K562 (cell line): ENCODE measurements at regions not wholly inside any gene's neighbourhood (a gene's known extent, or its start where the extent isn't known, plus 50 kb on each side); places are given as distances from the start of the nearest gene placed in this dataset.

Experiments
- ATAC-seq: fragments of 200-7000 bp; cut with Tn5 transposase; 3 replicates; pipeline ENCODE4 v1.9.1; 2020; ENCODE audit warnings: moderate library complexity
- BruUV-seq: library from RNA; stranded (reverse); fragments of 400-500 nt; replicated peaks from 2 replicates; lab custom pipeline; 2021; lab: Mats Ljungman, UMichigan
- CTCF ChIA-PET: fragments of 300-600 bp; formaldehyde crosslinking; extraction: SDS; loops from one replicate; lab custom pipeline; 2021; ENCODE audit warnings: low intra/inter-chr PET ratio; lab: Yijun Ruan, JAX
- POLR2A ChIA-PET: fragments of 300-600, 350-650 bp; sonication (Branson Sonifier 250); formaldehyde crosslinking; extraction: SDS; loops from one replicate; lab custom pipeline; 2021; ENCODE audit warnings: antibody characterized with exemption, inconsistent platforms; lab: Yijun Ruan, JAX
- DNase-seq, 4 experiments: peaks; one replicate each; pipeline versions ENCODE4 v3.0.0 to v3.0.0-alpha.2; 2011 to 2018; ENCODE audit warnings: low spot score in 3 of 4, mixed read lengths in 3 of 4; ENCODE audit errors: extremely low read depth in 1 of 4
- FAIRE-seq: peaks from 2 replicates; lab custom pipeline; 2011; peaks lifted over from hg19 to GRCh38; lab: Jason Lieb, UNC
- H2AFZ ChIP-seq: 2 replicates; pipeline ENCODE4 v1.6.0; 2011; ENCODE audit warnings: low read depth, low read length, control low read depth, inconsistent platforms
- H3K27ac ChIP-seq: fragments of 200-600 bp; 3 replicates; pipeline ENCODE4 v1.8.0; 2011; ENCODE audit warnings: low read depth, mild to moderate bottlenecking, control low read depth, inconsistent platforms, low read length, moderate library complexity, mixed read lengths; ENCODE audit errors: extremely low read depth
- H3K27me3 ChIP-seq, 2 experiments: fragments of 300-600 bp in 1 of 2; 2 replicates in 1 of 2; 3 replicates in 1 of 2; pipeline versions ENCODE4 v1.6.0 to v1.8.0; 2011; ENCODE audit warnings: inconsistent platforms in 2 of 2, low read length in 2 of 2, mild to moderate bottlenecking in 1 of 2, mixed read lengths in 1 of 2, moderate library complexity in 1 of 2; ENCODE audit not compliant: control insufficient read depth in 2 of 2, insufficient read depth in 2 of 2
- H3K36me3 ChIP-seq: fragments of 300-600 bp; 3 replicates; pipeline ENCODE4 v1.8.0; 2011; ENCODE audit warnings: mild to moderate bottlenecking, low read length, inconsistent platforms; ENCODE audit not compliant: control insufficient read depth, insufficient read depth
- H3K4me1 ChIP-seq, 2 experiments: fragments of 200-600 bp in 1 of 2; replicated peaks in 1 of 2; 2 replicates in 1 of 2; 3 replicates in 1 of 2; pipeline versions ENCODE4 v1.5.1 to v1.8.0; 2011; ENCODE audit warnings: inconsistent platforms in 2 of 2, low read length in 2 of 2, mild to moderate bottlenecking in 1 of 2, mixed read lengths in 1 of 2, moderate library complexity in 1 of 2; ENCODE audit not compliant: control insufficient read depth in 2 of 2, insufficient read depth in 2 of 2
- H3K4me2 ChIP-seq: 2 replicates; pipeline ENCODE4 v1.6.1; 2011; ENCODE audit warnings: low read length, control low read depth, inconsistent platforms, mixed read lengths; ENCODE audit not compliant: insufficient read depth
- H3K4me3 ChIP-seq: fragments of 200-600 bp; sonication (generic), shearing (Covaris generic); 2 replicates; pipeline ENCODE4 v1.5.1; 2016; ENCODE audit warnings: control low read depth, inconsistent platforms
- H3K79me2 ChIP-seq: fragments of 200-600 bp; 3 replicates; pipeline ENCODE4 v1.8.0; 2011; ENCODE audit warnings: low read length, inconsistent platforms; ENCODE audit not compliant: control insufficient read depth, insufficient read depth
- H3K9ac ChIP-seq, 2 experiments: 2 replicates each; pipeline versions ENCODE4 v1.6.0 to v1.6.1; 2011; ENCODE audit warnings: low read depth in 2 of 2, low read length in 2 of 2, control low read depth in 1 of 2, inconsistent platforms in 1 of 2, mild to moderate bottlenecking in 1 of 2, mixed read lengths in 1 of 2; ENCODE audit not compliant: insufficient read depth in 1 of 2
- H3K9me1 ChIP-seq: one replicate; pipeline ENCODE4 v1.6.0; 2011; ENCODE audit warnings: inconsistent platforms, mild to moderate bottlenecking, low read length, moderate library complexity; ENCODE audit not compliant: control insufficient read depth, insufficient read depth
- H3K9me3 ChIP-seq: replicated peaks from 2 replicates; pipeline ENCODE4 v1.5.1; 2011; ENCODE audit warnings: low read depth, low read length, inconsistent platforms; ENCODE audit not compliant: control insufficient read depth, insufficient read depth
- H4K20me1 ChIP-seq: replicated peaks from 2 replicates; pipeline ENCODE4 v1.6.1; 2011; ENCODE audit warnings: low read length, inconsistent platforms, mixed read lengths; ENCODE audit not compliant: control insufficient read depth, insufficient read depth
- PCBP1 ChIP-seq: fragments of 200-400 bp; formaldehyde crosslinking; IDR thresholded peaks from 2 replicates; pipeline ENCODE4 v1.6.1; 2018; ENCODE audit warnings: mild to moderate bottlenecking, low read depth, low read length; ENCODE audit not compliant: poor library complexity, severe bottlenecking
- ZNF143 ChIP-seq: sonication (generic); formaldehyde crosslinking; IDR thresholded peaks from 2 replicates; pipeline ENCODE4 v1.9.0; 2022; ENCODE audit warnings: mild to moderate bottlenecking, missing genetic modification reagents
- ZNF316 ChIP-seq: fragments of 450-650 bp; IDR thresholded peaks from 2 replicates; pipeline ENCODE4 v1.6.1; 2016
- ZNF436 ChIP-seq: fragments of 250-450, 450-650 bp; sonication (Bioruptor Pico); formaldehyde crosslinking; IDR thresholded peaks from 2 replicates; pipeline ENCODE4 v1.7.0; 2020; ENCODE audit warnings: mild to moderate bottlenecking
- ZNF780A ChIP-seq: fragments of 250-450 bp; sonication (Bioruptor Pico); IDR thresholded peaks from 2 replicates; pipeline ENCODE4 v1.5.0; 2021; ENCODE audit warnings: mild to moderate bottlenecking
- WGBS: fragments of 100-300 bp; shearing (Covaris generic); methylation state at CpG from one replicate; pipeline ENCODE4 v1.1.6; 2016; ENCODE audit warnings: low coverage, mixed read lengths; ENCODE audit not compliant: insufficient coverage; ENCODE audit errors: missing lambda C conversion rate; 5-methylcytosine and 5-hydroxymethylcytosine counted together
- in situ Hi-C: fragments of 300-500 bp; cut with MboI; formaldehyde crosslinking; loops from 4 replicates; pipeline ENCODE4 v1.15.0; 2018; ENCODE audit warnings: inconsistent platforms, mixed read lengths
- intact Hi-C: fragments of 100-400 bp; cut with micrococcal nuclease; formaldehyde crosslinking; loops from 2 replicates; pipeline ENCODE4 v1.14.2; 2022
- TF ChIP-seq, protein P1 (sequence below): fragments of 250-450 bp; sonication (Bioruptor Pico); IDR thresholded peaks from 2 replicates; pipeline ENCODE4 v1.8.0; 2021; ENCODE audit warnings: moderate library complexity, mild to moderate bottlenecking, inconsistent platforms
- TF ChIP-seq, protein P2 (sequence below), 2 experiments: fragments of 450-650 bp; IDR thresholded peaks; 2 replicates each; pipeline ENCODE4 v1.6.1; 2016; ENCODE audit warnings: mild to moderate bottlenecking in 2 of 2, borderline replicate concordance in 1 of 2, low read depth in 1 of 2, moderate library complexity in 1 of 2

DNA sequence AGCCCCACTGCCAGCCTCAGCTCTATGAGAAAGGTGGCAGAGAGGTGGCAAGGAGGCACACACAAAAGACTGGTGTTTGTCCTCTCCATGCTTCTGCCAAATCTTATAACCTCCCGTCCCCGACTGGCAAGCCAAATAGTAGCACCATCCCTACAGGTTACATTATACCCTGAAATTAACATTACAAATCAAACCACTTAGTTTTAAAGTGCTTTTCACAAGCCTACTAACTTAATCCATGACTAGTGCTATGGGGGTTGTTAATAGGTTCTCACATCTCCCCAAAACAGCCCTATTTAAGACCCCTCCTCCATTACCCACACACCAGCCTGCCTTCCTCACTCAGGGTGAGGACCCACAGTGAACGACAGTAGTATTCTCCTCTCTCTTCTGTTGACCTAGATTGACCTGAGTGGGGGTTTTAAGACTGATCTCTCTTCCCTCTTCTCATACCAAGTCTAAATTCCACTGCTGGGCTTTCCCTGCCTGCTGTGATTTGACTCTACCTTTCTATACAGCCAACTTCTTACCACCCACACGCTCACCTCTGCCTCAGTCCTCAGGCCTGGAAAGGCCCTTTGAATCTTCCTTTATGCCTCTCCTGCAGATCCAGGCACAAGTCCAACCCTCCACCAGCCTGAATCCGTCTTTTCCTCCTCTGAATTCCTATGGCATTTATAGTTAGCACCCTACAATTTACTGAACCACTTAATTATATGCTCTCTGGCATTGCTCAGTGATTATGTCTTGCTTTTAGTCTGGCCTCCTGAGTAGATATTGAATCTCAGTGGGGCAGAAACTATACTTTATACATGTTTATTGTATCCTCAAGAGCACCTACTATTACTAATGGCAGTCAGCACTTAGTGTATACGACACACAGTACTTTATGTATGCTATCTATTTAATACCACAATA is 116.1 kb downstream of the TMEM174 start:
- BruUV-seq: no TSS peak
- CTCF ChIA-PET: no interaction called here
- no peak for TF ChIP-seq ZNF436 (CRISPR knock-in tag)
- TF ChIP-seq ZNF316: no peak
- TF ChIP-seq, protein P1, sequence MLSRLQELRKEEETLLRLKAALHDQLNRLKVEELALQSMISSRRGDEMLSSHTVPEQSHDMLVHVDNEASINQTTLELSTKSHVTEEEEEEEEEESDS (CRISPR knock-in tag): no peak
- no peak for TF ChIP-seq ZNF780A (CRISPR knock-in tag)
- TF ChIP-seq PCBP1: no peak
- TF ChIP-seq, protein P2, sequence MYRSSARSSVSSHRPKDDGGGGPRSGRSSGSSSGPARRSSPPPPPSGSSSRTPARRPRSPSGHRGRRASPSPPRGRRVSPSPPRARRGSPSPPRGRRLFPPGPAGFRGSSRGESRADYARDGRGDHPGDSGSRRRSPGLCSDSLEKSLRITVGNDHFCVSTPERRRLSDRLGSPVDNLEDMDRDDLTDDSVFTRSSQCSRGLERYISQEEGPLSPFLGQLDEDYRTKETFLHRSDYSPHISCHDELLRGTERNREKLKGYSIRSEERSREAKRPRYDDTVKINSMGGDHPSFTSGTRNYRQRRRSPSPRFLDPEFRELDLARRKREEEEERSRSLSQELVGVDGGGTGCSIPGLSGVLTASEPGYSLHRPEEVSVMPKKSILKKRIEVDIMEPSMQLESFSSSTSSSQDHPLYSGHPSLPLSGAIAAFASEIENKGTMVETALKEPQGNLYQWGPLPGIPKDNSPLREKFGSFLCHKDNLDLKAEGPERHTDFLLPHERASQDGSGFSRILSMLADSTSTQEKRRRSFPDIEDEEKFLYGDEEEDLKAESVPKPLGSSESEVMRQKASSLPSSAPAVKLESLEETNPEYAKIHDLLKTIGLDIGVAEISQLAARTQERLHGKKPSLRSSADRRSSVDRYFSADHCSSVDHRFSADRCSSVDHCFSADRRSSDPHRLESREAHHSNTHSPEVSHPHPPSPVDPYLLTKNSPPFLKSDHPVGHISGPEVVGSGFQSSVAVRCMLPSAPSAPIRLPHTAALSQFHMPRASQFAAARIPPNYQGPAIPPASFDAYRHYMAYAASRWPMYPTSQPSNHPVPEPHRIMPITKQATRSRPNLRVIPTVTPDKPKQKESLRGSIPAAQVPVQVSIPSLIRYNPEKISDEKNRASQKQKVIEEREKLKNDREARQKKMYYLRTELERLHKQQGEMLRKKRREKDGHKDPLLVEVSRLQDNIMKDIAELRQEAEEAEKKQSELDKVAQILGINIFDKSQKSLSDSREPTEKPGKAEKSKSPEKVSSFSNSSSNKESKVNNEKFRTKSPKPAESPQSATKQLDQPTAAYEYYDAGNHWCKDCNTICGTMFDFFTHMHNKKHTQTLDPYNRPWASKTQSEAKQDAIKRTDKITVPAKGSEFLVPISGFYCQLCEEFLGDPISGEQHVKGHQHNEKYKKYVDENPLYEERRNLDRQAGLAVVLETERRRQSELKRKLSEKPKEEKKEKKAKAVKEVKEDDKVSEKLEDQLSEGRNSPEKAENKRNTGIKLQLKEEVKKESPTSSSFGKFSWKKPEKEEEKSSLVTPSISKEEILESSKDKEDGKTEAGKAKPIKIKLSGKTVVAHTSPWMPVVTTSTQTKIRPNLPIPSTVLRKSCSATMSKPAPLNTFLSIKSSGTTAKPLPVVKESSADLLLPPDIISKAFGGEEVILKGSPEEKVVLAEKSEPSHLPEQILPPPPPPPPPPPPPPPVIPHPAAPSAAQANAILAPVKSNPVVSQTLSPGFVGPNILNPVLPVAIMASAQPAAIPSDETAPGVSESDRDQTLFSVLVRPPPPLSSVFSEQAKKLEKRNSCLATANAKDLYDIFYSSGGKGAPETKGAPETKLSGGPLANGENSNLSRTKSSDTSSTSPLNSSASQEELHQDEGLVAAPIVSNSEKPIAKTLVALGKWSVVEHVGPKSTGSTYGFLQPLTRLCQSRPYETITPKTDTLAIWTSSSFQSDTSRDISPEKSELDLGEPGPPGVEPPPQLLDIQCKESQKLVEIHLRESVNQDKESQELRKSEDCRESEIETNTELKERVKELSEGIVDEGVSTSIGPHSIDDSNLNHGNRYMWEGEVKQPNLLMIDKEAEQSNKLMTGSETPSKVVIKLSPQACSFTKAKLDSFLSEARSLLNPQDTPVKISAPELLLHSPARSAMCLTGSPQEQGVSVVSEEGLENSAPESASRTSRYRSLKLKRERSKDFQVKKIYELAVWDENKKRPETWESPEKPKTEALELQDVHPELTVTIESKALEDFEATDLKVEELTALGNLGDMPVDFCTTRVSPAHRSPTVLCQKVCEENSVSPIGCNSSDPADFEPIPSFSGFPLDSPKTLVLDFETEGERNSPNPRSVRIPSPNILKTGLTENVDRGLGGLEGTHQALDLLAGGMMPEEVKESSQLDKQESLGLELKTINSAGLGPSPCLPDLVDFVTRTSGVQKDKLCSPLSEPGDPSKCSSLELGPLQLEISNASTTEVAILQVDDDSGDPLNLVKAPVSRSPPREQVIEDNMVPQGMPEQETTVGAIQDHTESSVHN (IDR thresholded peaks at IDR 0.05; ENCODE audit: borderline replicate concordance in 1 of 2, low read depth in 1 of 2): no peak
- TF ChIP-seq ZNF143 (CRISPR knock-in tag): no peak

More for the DNA sequence above, 116.1 kb downstream of the TMEM174 start:
- H2AFZ ChIP-seq: no peak overlapping the region
- H3K9ac ChIP-seq: no peak overlapping the region
- no peaks in the 10 kb centered on the region for H4K20me1 ChIP-seq
- no peaks in the 10 kb centered on the region for H3K9me1 ChIP-seq
- no peak overlapping the region for H3K4me3 ChIP-seq
- no peaks in the 10 kb centered on the region for H3K9me3 ChIP-seq
- POLR2A ChIA-PET: no interaction called here
- in situ Hi-C loops: no loop called here
- H3K79me2 ChIP-seq: no peaks in the 10 kb centered on the region
- no peak for FAIRE-seq
- intact Hi-C loops: no loop called here
- no peak overlapping the region for H3K4me2 ChIP-seq
- H3K4me1 ChIP-seq: no peaks in the 10 kb centered on the region
- 0% methylated on average over 6 of the region's 6 CpGs for WGBS
- no peak overlapping the region for H3K27ac ChIP-seq
- no peak for DNase-seq
- H3K36me3 ChIP-seq: no peaks in the 10 kb centered on the region
- ATAC-seq: no peak
- peaks cover 24 to 37% of the 10 kb centered on the region in 2 experiments; a peak in 4 of 5 replicates for H3K27me3 ChIP-seq
